ENCODE measurements at regions not wholly inside any gene's neighbourhood (a gene's known extent, or its start where the extent isn't known, plus 50 kb on each side); places are given as distances from the start of the nearest gene placed in this dataset.
A peak's percentile ranks its signal among the peaks of the same experiment; 100 is the strongest.

DNA sequence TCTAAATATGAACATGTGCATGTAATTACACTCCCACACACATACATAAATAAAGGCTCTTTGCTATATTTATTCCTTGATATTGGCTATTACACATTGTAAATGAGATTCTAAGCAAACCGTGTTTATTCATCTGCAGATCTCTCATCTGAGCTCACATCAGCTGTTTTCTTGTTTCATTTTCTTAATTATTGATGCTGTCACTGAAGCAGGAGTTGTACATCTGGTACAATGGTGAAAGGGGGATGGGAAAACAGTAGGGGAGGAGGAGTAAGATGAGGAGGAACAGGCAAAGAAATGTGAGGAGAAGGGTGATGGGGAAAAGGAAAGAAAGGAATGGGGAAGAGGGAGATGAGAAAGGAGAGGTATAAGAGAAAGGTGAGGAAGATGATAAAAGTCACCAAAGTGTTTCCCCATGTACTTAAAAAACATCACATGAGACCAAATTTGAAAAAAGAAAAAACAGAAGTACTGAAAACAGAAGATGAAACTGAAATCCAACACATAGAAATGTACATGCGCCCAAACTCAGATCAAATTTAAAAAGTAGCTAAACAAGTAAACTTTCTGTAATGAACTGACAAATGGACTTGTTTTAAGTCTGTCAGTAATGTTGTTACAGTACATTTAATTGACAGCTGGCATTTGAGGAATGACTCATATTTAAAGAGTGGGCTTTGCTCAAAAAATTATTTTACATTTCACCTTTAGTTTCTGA is 472.2 kb downstream of the ARL4A start:
- no peak for DNase-seq

DNA sequence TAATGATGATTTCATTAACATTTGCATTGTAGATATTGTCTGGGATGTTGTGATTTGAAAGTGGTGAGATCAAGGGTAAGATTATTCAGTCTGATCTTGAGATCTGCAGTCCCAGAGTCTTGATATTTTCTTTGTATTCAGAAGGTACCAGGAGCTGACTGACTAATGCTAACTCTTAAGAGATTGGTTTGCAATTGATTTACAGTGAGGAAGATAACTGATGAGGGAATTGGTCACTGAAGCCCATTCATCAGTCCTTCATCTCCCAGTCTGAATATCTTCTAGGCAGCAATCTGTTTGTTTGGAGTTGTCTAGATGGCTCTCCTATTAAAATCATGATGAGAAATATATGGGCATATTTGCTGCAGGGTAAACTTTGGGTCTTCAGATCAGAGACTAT is 473.7 kb downstream of the ARL4A start:
- DNase-seq = no peak

DNA sequence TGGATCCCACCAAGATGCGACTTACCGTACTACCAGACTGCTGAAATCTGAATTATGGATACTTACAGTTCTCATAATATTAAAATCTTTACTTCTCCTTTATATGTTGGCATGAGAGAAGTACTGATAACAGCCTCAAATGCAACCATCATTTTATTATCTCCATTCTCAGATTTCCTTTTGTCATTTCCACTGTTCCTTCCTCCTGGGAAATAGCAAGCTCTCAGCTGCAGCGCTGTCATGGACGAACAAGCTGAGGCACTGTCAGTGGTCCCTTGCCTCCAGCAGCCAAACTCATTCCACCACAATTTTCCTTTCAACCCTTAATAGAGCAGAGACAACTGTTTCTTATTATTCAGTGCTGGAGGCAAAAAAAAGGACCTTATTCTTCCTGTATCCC is 478.4 kb downstream of the ARL4A start:
- no peak for DNase-seq

DNA sequence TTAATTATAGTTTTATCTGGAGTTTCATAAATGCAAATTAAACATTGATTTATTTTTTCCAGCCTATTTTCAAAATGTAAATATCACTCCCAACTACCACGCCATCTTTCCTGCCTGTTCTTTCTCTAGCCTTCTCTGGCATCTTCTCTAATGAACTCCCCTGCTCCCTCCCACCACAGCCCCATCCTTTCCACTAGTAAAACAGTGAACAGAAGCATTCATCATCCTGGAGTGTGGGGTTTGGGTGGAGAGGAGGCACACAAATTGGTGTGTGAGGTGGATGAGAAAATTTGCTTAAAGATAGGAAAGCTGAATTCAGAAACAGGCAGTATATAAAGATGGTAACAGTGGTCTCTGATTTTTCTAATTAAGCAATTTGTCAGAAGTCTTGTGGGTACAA is 479.4 kb downstream of the ARL4A start:
- DNase-seq = no peak

DNA sequence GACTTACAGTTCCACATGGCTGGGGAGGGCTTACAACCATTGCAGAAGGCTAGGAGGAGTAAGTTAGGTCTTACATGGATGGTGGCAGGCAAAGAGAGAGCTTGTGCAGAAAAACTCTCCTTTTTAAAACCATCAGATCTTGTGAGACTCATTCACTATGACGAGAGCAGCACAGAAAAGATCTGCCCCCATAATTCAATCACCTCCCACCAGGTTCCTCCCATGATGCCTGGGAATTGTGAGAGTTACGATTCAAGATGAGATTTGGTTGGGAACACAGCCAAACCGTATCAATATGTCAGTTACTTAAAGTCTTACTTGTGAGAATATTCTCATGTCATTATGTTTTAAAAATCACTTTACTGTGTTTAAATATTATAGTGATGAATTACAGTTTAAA is 481.9 kb downstream of the ARL4A start:
- no peak for DNase-seq

DNA sequence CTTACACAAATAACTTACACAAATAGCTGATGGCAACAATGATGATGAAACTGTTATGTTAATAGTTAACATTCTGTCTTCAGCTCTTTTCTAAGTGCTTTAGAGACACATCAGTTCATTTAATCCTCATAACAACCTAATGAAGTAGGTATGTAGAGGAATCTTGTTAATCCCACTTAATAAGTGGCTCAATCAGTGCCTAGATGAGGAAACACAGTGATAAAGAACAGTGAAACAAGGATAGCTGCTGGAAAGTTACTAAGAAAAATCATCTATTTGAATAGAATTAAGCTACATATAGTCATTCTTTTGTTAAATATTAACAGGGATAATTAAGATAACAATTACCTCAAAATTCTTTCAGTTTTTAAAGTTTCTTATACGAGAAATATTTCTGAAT is 487.6 kb downstream of the ARL4A start:
- DNase-seq = no peak

DNA sequence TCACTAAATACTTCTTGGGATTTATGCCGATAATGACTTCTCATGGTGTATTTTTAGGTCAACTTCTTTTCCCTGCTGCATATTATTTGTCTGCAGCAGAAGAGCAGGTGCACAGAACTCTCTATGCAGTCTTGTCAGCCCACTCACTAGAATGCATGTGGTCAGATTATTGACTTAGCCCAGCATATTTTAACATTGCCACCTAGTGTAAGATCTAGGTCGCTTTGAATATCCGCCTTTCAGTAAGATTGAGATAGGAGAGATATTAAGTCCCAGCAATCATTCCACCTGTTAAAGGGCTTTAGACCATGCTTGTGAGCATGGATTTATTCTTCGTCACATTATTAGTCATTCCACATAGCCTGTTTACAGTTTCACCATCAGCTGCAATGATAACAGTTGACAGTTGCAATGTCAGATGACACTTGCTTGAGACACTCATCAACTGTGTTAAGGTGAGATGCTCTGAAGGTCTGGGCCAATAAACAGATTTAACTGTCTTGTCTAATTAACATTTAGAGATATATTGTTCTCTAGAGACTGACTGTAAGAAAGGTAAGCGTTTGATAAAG is 491.7 kb downstream of the ARL4A start:
- DNase-seq = peak in 1 of 2 experiments; percentile 2

DNA sequence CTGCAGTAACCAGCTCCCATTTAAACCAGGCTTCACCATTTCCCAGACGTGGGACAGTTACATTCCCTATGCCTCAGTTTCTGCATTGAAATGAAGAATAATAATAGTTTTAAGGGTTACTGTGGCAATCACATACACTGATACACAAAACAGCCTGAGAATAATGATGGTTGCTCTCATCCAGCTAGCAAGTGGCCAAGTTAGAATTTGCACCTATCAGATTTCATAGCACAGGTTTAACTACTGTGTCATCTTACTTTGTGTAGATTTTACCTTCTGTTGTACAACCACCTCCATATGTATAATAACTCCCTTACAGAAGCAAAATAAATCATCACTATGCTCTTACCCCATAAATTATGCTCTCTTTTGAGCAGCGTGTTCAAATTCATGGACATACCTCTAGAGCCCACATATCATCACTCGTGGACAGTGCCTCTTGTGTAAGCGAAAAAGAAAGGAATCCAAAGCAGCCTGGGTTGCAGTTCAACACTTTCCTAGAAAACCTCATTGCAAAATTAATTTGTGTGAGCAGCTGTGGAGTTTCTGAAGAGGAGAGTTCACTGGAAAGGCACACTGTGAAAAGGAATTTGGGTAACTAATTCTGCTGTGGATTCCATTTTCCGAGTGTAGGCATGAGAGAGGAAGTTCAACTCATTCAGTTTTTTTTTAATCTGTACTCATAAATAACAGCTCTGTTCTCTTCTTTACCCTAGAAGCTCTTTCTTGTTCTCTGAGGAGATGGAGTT is 492.5 kb downstream of the ARL4A start:
- no peak for DNase-seq

DNA sequence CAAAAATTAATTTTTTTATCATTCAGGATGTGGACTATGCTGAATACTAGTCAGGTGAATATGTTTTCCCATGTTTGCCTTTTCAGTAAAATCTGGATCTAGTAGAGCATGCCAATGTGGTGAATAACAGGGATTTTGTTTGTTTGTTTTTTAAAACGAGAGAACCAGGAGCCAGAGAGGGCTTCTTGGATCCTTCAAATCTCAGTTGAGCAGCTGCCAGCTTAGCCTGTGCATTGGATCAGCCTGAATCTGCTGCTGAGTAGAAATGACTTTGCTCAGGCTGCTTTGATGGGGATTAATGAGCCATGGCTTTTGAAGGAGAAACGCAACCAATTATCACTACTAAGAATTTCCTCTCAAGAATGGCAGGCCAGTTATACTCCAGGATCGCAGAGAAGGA is 493.8 kb downstream of the ARL4A start:
- DNase-seq = no peak

DNA sequence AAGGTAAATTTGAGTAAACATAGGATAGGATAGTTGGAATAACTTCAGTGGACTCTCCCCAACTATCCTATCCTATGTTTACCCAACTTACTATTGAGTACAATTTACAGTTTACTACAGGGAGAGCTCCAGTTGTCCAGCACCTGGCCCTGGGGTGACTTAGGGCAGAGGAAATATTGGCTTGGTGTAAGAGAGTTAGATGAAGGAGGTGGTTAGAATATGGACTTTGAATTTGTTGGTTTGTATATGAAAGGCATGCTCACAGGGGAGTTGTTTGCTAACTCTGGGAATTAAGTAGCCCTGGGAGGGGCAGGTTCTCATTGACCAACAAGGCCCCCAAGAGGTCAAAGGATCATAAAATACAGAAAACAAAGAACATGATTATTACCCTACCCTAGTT is 497.7 kb downstream of the ARL4A start:
- DNase-seq = no peak

DNA sequence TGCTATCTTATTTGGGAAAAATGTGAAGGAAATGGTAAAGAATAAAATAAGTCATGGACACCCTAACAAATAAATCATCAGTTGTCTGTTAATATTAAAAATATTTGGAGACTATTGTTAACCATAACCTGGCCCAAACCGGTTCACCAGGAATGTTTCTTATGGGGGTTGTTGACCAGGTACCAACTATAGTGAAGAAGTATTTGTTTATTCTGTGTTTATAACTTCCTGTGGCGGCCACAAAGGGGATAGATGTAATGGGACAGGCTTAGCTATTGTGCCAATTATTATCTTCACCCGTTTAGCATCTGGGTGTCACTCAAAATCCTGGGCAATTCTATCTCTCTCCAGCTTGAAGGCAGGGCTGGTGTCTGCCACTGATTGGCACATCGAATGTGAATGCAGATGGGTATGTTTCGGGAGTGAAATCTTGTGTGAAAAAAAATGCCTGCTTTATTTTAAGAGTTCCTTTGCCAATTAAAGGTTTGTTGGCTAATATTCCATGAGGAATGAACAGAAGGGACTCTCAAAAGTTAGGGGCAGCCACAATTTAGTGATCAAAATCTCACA is 500.9 kb downstream of the ARL4A start:
- DNase-seq = no peak

DNA sequence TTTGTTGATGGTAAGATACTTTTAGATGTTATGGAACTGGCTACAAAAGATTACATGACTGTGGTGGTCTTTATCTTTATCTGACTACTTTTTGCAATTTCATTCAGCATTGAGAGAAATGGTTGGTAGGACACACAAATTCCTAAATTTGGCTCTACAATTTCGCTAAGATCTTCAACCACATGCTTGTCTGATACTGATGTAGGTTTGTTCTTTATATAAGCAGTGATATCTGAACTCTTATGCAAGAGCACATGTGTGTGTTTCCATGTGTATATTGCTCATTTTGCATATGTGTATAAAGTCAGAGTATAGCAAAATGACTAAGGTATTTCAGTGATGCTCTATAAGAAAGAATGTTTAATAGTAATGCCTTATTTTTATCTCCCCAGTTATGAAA is 501.5 kb downstream of the ARL4A start:
- no peak for DNase-seq

DNA sequence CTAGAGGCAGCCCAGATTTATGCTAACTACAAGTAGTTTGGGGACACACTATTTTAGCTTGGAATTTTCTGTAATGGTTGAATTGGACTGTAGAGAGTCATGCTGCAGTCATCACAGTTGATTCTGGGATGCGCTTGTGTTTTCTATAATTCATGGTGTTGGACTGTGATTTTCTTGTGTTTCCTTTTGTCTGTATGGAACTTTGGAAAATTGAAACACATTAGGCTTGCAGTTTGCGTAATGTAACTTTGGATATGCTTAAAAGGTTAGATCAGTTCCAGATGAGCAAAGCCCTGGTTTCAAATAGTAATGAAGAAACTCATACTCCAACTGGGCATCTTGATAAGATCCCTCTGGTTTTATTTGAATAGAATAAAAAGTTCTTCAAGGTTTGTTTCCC is 502.2 kb downstream of the ARL4A start:
- no peak for DNase-seq

DNA sequence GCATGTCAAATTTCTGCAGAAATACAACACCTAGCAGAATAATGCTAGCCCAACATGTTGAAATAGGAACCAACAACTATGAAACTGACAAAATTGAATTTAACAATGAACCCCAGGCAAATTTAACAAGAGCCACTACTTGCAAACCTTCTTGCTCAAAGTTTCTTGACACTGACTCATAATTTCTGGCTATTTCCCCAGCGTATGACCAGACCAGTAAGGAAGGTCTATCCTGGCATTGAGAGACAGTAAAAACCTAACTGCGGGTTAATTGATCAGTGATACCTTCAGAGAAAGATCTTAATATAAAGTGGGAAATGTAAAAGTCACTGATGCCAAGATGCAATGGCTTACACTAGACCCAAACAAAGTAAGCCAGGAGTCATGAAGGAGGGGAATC is 510.1 kb downstream of the ARL4A start:
- no peak for DNase-seq

DNA sequence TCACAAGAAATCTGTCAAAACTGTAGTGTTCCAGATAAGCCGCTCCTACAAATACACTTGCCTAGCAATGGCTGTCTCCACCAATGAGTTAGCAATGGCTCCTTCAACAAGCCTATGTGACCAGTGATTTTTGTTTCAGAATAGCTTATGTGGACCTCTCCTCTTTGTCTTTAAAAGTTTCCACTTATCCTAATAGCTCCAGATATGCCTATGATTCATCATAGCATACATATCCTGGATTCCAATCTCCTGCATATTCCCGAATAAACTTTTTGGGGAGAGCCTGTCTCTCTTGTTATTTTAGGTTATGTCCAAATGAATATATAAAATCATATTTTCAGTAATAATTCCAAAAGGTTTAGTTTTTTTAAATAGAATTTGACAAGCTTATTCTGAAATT is 510.6 kb downstream of the ARL4A start:
- DNase-seq = no peak

DNA sequence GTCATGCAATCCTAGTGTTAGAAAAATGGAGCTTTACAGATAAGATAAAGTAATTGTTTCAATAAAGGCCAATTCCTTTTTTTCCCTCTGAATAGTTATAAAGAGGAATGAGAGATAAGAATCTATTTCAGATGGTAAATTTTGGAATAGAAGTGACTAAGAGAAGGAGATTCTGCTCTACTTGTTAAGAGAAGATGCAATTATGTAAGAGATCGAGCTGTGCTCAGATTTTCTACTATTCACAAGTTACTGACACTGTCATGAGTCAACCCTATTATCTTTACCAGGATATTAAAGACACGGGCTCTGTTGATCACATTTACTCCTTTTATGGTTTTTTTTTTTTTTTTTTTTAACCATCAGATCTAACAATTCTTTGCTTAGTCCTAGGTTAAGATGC is 511.3 kb downstream of the ARL4A start:
- DNase-seq = no peak

DNA sequence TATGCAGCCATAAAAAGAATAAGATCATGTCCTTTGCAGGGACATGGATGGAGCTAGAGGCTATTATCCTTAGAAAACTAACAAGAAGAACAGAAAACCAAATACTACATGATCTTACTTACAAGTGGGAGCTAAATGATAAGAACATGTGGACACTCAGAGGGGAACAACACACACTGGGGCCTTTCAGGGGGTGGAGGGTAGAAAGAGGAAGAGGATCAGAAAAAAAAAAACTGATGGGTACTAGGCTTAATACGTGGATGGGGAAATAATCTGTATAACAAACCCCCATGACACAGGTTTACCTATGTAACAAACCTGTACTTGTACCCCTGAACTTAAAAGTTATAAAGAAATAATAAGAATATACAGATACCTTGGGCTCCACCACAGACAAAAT is 514.2 kb downstream of the ARL4A start:
- no peak for DNase-seq

DNA sequence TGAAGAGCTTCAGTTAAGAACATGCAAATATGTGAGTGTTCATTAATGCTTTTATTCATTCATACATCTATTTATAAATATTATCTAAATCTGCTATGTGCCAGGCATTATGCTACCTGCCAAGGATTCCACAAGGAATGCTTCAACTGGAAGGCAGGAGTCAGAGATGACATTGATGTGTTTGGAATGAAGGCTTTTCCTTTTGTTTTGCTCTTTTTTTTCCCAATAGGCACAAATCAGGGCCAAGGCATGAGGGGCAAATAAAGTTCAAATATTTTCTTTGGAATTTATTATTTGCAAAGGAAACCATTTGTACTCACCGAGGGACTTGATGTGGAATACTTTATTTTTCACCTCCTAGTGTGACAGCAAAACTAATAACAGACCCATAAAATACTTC is 530.3 kb downstream of the ARL4A start:
- no peak for DNase-seq

DNA sequence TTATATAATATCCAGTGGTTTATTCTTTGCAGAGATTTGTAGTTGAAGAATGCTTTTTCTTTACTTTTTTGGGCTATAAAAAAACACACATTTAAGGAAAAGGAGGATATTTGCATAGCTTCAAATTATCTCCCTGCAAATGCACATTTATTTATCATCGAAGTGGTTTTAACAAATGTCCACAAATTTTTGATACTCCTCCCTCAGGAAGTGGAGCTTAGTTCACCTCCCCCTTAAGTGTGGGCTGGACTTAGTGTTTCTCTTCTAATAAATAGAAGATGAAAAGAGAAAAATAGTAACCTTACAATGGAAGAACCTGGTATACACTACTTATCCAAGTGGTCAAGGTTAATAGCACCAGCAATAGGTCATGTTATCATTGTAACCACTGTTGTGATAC is 537.6 kb downstream of the ARL4A start:
- no peak for DNase-seq

DNA sequence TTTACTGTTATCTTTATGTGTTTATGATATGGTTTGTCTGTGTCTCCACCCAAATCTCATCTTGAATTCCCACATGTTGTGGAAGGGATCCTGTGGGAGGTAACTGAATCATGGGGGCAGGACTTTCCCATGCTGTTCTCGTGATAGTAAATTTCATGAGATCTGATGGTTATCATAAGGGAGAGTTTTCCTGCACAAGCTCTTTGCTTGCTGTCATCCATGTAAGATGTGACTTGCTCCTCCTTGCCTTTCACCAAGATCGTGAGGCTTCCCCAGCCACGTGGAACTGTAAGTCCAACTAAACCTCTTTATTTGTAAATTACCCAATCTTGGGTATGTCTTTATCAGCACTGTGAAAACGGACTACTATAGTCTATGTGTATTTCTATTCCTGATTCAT is 539.0 kb downstream of the ARL4A start:
- no peak for DNase-seq

DNA sequence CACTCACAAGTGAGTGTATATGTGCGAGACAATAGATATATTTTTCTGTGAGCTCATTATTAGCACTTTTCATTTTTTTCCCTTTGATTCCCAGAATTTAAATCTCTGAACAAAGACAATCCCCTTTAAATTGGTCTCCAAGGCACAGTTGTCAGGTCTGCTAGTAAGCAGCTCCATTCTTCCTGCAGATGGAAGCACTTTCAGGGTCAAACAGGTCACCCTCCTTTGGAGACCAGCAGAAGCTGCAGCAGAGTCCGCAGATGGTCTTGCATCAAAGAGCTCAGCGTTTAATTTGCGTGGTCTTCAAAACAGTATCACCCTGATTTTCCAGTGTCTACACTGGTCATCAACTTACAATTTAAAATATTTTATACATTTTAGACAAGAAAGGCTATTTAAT is 543.8 kb downstream of the ARL4A start:
- DNase-seq = no peak

DNA sequence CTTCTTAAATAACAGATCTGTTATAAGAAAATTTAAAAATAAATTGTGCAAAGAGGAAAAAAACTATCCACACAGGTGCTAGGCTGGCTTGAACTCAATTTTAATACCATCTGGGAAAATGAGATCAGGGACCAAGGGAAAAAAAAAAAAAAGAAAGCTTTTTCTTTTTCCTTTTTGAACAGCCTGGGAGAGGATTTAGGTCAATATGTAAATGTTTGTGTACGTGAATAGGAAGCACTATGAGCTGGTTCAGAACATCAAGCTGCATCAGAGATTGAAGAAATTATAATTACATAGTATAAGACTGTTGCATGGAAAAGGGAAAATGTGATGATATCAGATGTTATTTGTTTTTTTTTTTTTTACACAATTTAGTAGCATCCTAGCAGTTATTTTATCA is 548.0 kb downstream of the ARL4A start:
- DNase-seq = no peak

DNA sequence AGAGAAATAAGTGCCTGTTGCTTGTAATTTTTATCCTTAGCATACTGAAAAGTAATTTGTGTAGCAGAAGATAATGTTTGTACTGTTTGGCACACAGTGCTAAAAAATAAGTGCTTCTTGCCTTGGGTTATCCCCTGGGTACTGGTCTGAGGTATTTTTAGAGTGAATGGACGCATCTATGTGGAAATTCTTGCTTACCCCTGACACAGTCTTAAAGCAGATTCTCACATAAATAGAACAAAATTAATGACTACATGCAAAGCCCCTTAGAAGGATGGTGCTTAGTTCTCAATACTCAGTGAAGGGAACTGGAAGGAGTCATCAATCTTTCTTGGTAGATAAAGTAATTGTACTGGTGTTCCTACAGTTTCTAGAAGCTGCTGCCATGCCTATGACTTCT is 548.6 kb downstream of the ARL4A start:
- DNase-seq = no peak

DNA sequence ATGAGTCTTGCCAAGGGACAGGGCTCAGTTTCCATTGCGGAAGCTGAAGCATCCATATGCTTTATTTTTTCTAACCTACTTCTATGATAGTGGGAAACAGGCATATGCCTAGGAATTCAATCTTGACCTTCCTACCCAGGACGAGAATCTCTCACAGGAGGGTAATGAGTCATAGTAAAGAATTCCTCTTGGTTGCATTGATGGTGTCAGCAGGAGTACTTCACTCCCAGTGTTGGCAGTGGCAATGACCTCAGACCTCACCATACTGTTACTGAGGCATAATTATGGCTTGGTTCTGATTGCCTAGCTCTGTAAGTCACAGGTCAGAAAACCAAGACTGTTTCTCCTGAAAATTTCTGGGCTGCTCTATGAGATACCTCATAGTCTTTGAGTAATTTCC is 552.9 kb downstream of the ARL4A start:
- DNase-seq = no peak

Measured in AML-193 (cell line).